H9 (cell line): ENCODE measurements at regions not wholly inside any gene's neighbourhood (a gene's known extent, or its start where the extent isn't known, plus 50 kb on each side); places are given as distances from the start of the nearest gene placed in this dataset.

Source experiments
- DNase-seq: peaks from one replicate; pipeline ENCODE4 v3.0.0-alpha.2; 2017
- H2AFZ ChIP-seq: one replicate; pipeline ENCODE4 v1.6.1; 2013; ENCODE audit warnings: mild to moderate bottlenecking, low read length, control low read depth, moderate library complexity
- H2AK5ac ChIP-seq: 2 replicates; pipeline ENCODE4 v1.6.1; 2013; ENCODE audit warnings: low read length, control low read depth, mixed read lengths; ENCODE audit not compliant: insufficient read length
- H2BK120ac ChIP-seq: one replicate; pipeline ENCODE4 v1.6.1; 2013; ENCODE audit warnings: low read depth, mild to moderate bottlenecking, low read length, control low read depth, inconsistent platforms; ENCODE audit not compliant: poor library complexity, severe bottlenecking
- H2BK12ac ChIP-seq: 2 replicates; pipeline ENCODE4 v1.6.1; 2013; ENCODE audit warnings: low read length, control low read depth, mixed read lengths, low read depth; ENCODE audit not compliant: insufficient read length
- H2BK15ac ChIP-seq: 2 replicates; pipeline ENCODE4 v1.6.1; 2013; ENCODE audit warnings: low read depth, low read length, control low read depth
- H2BK20ac ChIP-seq: one replicate; pipeline ENCODE4 v1.6.1; 2013; ENCODE audit warnings: low read depth, mild to moderate bottlenecking, low read length, control low read depth, inconsistent platforms; ENCODE audit not compliant: poor library complexity, severe bottlenecking
- H2BK5ac ChIP-seq: 2 replicates; pipeline ENCODE4 v1.6.1; 2013; ENCODE audit warnings: low read length, control low read depth, mixed read lengths; ENCODE audit not compliant: insufficient read length
- H3K14ac ChIP-seq: 2 replicates; pipeline ENCODE4 v1.6.1; 2013; ENCODE audit warnings: low read length, control low read depth; ENCODE audit not compliant: insufficient read depth
- H3K18ac ChIP-seq: 2 replicates; pipeline ENCODE4 v1.6.1; 2013; ENCODE audit warnings: low read depth, mild to moderate bottlenecking, mixed read lengths, low read length, control low read depth; ENCODE audit not compliant: insufficient read length
- H3K23ac ChIP-seq: 2 replicates; pipeline ENCODE4 v1.6.1; 2013; ENCODE audit warnings: low read length, control low read depth, mixed read lengths, low read depth; ENCODE audit not compliant: insufficient read length
- H3K23me2 ChIP-seq: 2 replicates; pipeline ENCODE4 v1.6.1; 2013; ENCODE audit warnings: low read depth, mild to moderate bottlenecking, mixed read lengths, low read length, control low read depth; ENCODE audit not compliant: insufficient read length, poor library complexity, severe bottlenecking
- H3K27ac ChIP-seq: 2 replicates; pipeline ENCODE4 v1.5.1; 2013; ENCODE audit warnings: low read length, control low read depth, mixed read lengths, low read depth; ENCODE audit not compliant: insufficient read length
- H3K27me3 ChIP-seq: 2 replicates; pipeline ENCODE4 v1.6.1; 2013; ENCODE audit warnings: low read length, control low read depth, inconsistent platforms; ENCODE audit not compliant: insufficient read depth
- H3K4ac ChIP-seq: 2 replicates; pipeline ENCODE4 v1.6.1; 2013; ENCODE audit warnings: low read depth, mild to moderate bottlenecking, control low read depth, inconsistent platforms, low read length, moderate library complexity
- H3K4me1 ChIP-seq: 2 replicates; pipeline ENCODE4 v1.6.1; 2013; ENCODE audit warnings: low read length, control low read depth, inconsistent platforms; ENCODE audit not compliant: insufficient read depth
- H3K4me2 ChIP-seq: 2 replicates; pipeline ENCODE4 v1.6.1; 2013; ENCODE audit warnings: low read length, control low read depth, mixed read lengths; ENCODE audit not compliant: insufficient read length, insufficient read depth
- H3K56ac ChIP-seq: 2 replicates; pipeline ENCODE4 v1.6.1; 2013; ENCODE audit warnings: low read depth, mild to moderate bottlenecking, mixed read lengths, low read length, control low read depth; ENCODE audit not compliant: insufficient read length
- H3K79me1 ChIP-seq: 2 replicates; pipeline ENCODE4 v1.6.1; 2013; ENCODE audit warnings: low read depth, mild to moderate bottlenecking, moderate library complexity, low read length, control low read depth, inconsistent platforms; ENCODE audit not compliant: insufficient read depth, poor library complexity, severe bottlenecking
- H3K79me2 ChIP-seq: 2 replicates; pipeline ENCODE4 v1.6.1; 2013; ENCODE audit warnings: low read length, control low read depth, inconsistent platforms; ENCODE audit not compliant: insufficient read depth
- H3K9ac ChIP-seq: 2 replicates; pipeline ENCODE4 v1.6.1; 2013; ENCODE audit warnings: low read length, control low read depth, mixed read lengths; ENCODE audit not compliant: insufficient read length; ENCODE audit errors: extremely low read depth
- H3K9me3 ChIP-seq: one replicate; pipeline ENCODE4 v1.6.1; 2013; ENCODE audit warnings: low read depth, low read length, inconsistent platforms; ENCODE audit not compliant: control insufficient read depth
- H3T11ph ChIP-seq: one replicate; pipeline ENCODE4 v1.6.1; 2013; ENCODE audit warnings: mild to moderate bottlenecking, low read length, control low read depth, inconsistent platforms
- H4K20me1 ChIP-seq: one replicate; pipeline ENCODE4 v1.6.1; 2013; ENCODE audit not compliant: control insufficient read depth, insufficient read length, insufficient read depth
- H4K5ac ChIP-seq: 2 replicates; pipeline ENCODE4 v1.6.1; 2013; ENCODE audit warnings: low read depth, mild to moderate bottlenecking, mixed read lengths, low read length, control low read depth; ENCODE audit not compliant: insufficient read length
- H4K8ac ChIP-seq: replicated peaks from 2 replicates; pipeline ENCODE4 v1.6.1; 2013; ENCODE audit warnings: low read length, control low read depth, mixed read lengths, low read depth; ENCODE audit not compliant: insufficient read length
- H4K91ac ChIP-seq: 2 replicates; pipeline ENCODE4 v1.6.1; 2013; ENCODE audit warnings: low read depth, mild to moderate bottlenecking, moderate library complexity, mixed read lengths, low read length, control low read depth; ENCODE audit not compliant: insufficient read length
- H3K27ac Mint-ChIP-seq, 3 experiments: 2 replicates in 2 of 3; 3 replicates in 1 of 3; pipeline ENCODE4 v1.8.0; 2020 to 2021; ENCODE audit warnings: mixed read lengths in 3 of 3, mild to moderate bottlenecking in 1 of 3, moderate library complexity in 1 of 3
- H3K27me3 Mint-ChIP-seq: 2 replicates; pipeline ENCODE4 v1.8.0; 2021; ENCODE audit warnings: low read depth, mild to moderate bottlenecking, moderate library complexity, mixed read lengths
- H3K36me3 Mint-ChIP-seq, 3 experiments: 2 replicates in 2 of 3; 3 replicates in 1 of 3; pipeline ENCODE4 v1.8.0; 2020 to 2021; ENCODE audit warnings: low read depth in 3 of 3, mixed read lengths in 3 of 3; ENCODE audit not compliant: insufficient read depth in 1 of 3
- H3K4me1 Mint-ChIP-seq, 2 experiments: 2 replicates each; pipeline ENCODE4 v1.8.0; 2020; ENCODE audit warnings: mixed read lengths in 2 of 2
- H3K4me3 Mint-ChIP-seq, 2 experiments: 2 replicates in 1 of 2; 3 replicates in 1 of 2; pipeline ENCODE4 v1.8.0; 2020 to 2021; ENCODE audit warnings: mild to moderate bottlenecking in 2 of 2, mixed read lengths in 2 of 2, moderate library complexity in 1 of 2
- H3K9me3 Mint-ChIP-seq, 2 experiments: 2 replicates in 1 of 2; 3 replicates in 1 of 2; pipeline ENCODE4 v1.8.0; 2020; ENCODE audit warnings: mild to moderate bottlenecking in 2 of 2, mixed read lengths in 2 of 2, moderate library complexity in 1 of 2
- WGBS: extraction: QIAGEN DNeasy Blood & Tissue Kit; methylation state at CpG from one replicate; pipeline ENCODE4 v1.1.7; 2013; ENCODE audit warnings: missing lambda C conversion rate, low lambda C conversion rate, mixed read lengths; ENCODE audit not compliant: insufficient read length; ENCODE audit errors: extremely low coverage; 5-methylcytosine and 5-hydroxymethylcytosine counted together
- TF ChIP-seq, protein P1 (sequence below): fragments of 200-600 bp; sonication (generic); conservative IDR thresholded peaks from 3 replicates; pipeline ENCODE4 v1.8.0; 2021; ENCODE audit warnings: antibody characterized with exemption, mild to moderate bottlenecking

DNA sequence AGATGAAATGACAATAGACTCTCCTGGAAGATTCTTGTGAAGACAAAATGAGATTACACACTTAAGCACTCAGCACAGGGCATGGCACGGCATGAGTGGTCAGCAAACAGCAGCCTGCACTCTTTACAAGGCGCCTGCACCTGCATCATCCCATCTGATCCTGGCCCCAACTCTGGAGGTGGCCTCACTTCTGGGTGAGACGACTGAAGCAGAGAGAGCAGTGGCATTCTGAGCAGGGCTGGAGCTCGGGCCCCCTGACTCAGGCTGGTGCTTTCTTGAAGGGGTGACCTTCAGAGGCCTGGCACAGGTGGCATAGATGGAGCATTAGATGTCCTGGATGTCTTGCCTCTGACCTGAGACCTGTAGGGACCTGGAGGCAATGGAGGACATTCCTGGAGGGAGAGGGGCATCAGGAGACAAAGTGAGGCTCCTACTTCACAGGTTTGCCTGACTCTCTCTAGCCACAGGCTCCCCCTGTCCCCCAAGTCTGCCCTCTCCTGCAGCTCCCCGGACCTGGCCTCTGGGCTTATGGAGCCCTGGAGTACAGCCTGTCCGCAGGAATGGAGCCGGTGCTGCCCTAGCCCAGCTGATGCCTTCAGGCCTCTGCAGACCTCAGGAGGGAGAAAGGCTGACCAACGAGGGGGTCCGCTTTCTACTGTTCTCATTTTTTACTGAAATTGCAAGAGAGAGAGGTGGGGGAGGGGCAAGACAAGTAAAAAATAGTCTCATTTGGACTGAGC lies 65.5 kb upstream of the THY1 start:
- Histone ChIP-seq H4K91ac (no peak overlapping the region), H3K4ac (no peak overlapping the region), H3K9ac (no peak overlapping the region), H3T11ph (no peak overlapping the region), H3K18ac (no peak overlapping the region), H3K14ac (no peak overlapping the region), H4K20me1 (no peaks in the 10 kb centered on the region), H2BK120ac (no peak overlapping the region), H3K56ac (no peak overlapping the region), H3K4me1 (no peaks in the 10 kb centered on the region), H3K23me2 (no peaks in the 10 kb centered on the region), H3K79me1 (no peaks in the 10 kb centered on the region), H4K8ac (no peak overlapping the region), H3K23ac (no peak overlapping the region), H2BK15ac (no peak overlapping the region), H4K5ac (no peak overlapping the region), H3K9me3 (no peaks in the 10 kb centered on the region), H2BK20ac (no peak overlapping the region), H3K27me3 (no peaks in the 10 kb centered on the region; the same call in 1 of the 2 replicates), H3K4me2 (no peak overlapping the region), H2BK12ac (no peak overlapping the region), H2AK5ac (no peak overlapping the region), H3K79me2 (no peaks in the 10 kb centered on the region), H2AFZ (no peak overlapping the region), H2BK5ac (no peak overlapping the region), H3K27ac (no peak overlapping the region)
- TF ChIP-seq, protein P1, sequence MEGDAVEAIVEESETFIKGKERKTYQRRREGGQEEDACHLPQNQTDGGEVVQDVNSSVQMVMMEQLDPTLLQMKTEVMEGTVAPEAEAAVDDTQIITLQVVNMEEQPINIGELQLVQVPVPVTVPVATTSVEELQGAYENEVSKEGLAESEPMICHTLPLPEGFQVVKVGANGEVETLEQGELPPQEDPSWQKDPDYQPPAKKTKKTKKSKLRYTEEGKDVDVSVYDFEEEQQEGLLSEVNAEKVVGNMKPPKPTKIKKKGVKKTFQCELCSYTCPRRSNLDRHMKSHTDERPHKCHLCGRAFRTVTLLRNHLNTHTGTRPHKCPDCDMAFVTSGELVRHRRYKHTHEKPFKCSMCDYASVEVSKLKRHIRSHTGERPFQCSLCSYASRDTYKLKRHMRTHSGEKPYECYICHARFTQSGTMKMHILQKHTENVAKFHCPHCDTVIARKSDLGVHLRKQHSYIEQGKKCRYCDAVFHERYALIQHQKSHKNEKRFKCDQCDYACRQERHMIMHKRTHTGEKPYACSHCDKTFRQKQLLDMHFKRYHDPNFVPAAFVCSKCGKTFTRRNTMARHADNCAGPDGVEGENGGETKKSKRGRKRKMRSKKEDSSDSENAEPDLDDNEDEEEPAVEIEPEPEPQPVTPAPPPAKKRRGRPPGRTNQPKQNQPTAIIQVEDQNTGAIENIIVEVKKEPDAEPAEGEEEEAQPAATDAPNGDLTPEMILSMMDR = no peak
- Mint-ChIP-seq H3K36me3 (no peaks in the 10 kb centered on the region), H3K27me3 (peaks cover 18% of the 10 kb centered on the region), H3K4me1 (peaks cover 18 to 21% of the 10 kb centered on the region in 2 experiments), H3K27ac (no peak overlapping the region; a peak in 1 of 7 replicates), H3K9me3 (no peaks in the 10 kb centered on the region; a peak in 1 of 5 replicates), H3K4me3 (no peak overlapping the region)
- no CpG with 5 or more reads among the region's 9 CpGs for WGBS
- DNase-seq = peak; percentile 12
